Transverse colon (tissue), 3 donors: ENCODE measurements at regions not wholly inside any gene's neighbourhood (a gene's known extent, or its start where the extent isn't known, plus 50 kb on each side); places are given as distances from the start of the nearest gene placed in this dataset.

Source experiments
- POLR2A ChIP-seq: fragments of 450-650 bp; IDR thresholded peaks from one replicate; pipeline ENCODE4 v1.6.1; 2016; ENCODE audit warnings: antibody characterized with exemption, mild to moderate bottlenecking, moderate library complexity
- TF ChIP-seq, protein P1 (sequence below), 5 experiments: fragments of 200-600 bp in 3 of 5; fragments of 450-650 bp in 2 of 5; sonication (generic) in 3 of 5; IDR thresholded peaks; 1 replicate in 2 of 5; 2 replicates in 3 of 5; pipeline ENCODE4 v1.5.1; 2016 to 2017; ENCODE audit warnings: antibody characterized with exemption in 5 of 5, inconsistent platforms in 3 of 5, mild to moderate bottlenecking in 2 of 5, moderate library complexity in 1 of 5

- TF ChIP-seq, protein P1, sequence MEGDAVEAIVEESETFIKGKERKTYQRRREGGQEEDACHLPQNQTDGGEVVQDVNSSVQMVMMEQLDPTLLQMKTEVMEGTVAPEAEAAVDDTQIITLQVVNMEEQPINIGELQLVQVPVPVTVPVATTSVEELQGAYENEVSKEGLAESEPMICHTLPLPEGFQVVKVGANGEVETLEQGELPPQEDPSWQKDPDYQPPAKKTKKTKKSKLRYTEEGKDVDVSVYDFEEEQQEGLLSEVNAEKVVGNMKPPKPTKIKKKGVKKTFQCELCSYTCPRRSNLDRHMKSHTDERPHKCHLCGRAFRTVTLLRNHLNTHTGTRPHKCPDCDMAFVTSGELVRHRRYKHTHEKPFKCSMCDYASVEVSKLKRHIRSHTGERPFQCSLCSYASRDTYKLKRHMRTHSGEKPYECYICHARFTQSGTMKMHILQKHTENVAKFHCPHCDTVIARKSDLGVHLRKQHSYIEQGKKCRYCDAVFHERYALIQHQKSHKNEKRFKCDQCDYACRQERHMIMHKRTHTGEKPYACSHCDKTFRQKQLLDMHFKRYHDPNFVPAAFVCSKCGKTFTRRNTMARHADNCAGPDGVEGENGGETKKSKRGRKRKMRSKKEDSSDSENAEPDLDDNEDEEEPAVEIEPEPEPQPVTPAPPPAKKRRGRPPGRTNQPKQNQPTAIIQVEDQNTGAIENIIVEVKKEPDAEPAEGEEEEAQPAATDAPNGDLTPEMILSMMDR (IDR thresholded peaks at IDR 0.05), result no peak
- no peak for TF ChIP-seq POLR2A
These were observed 127.1 kb downstream of the SPATA19 start for GRCh38 chr11:133718238-133718637.
